ENCODE measurements at regions not wholly inside any gene's neighbourhood (a gene's known extent, or its start where the extent isn't known, plus 50 kb on each side); places are given as distances from the start of the nearest gene placed in this dataset.
"Not testable (repeated sequence)": the region's sequence is repeated elsewhere in the genome, so short reads cannot be mapped to it uniquely, and the experiment has no call there.

GRCh38 chr6:44740566-44741120 is 353.1 kb downstream of the CDC5L start:
- no peak for DNase-seq (ENCODE audit: low read depth)
- TF ChIP-seq CTCF (IDR thresholded peaks at IDR 0.05; ENCODE audit: insufficient read depth, low read length) = no peak
- no peak overlapping the region for H3K4me3 ChIP-seq (ENCODE audit: low read depth, low read length)

GRCh38 chr6:44742201-44742600 is 354.7 kb downstream of the CDC5L start:
- no peak overlapping the region for H3K4me3 ChIP-seq (ENCODE audit: low read depth, low read length)
- no peak for TF ChIP-seq CTCF (IDR thresholded peaks at IDR 0.05; ENCODE audit: insufficient read depth, low read length)
- no peak for DNase-seq (ENCODE audit: low read depth)

DNA sequence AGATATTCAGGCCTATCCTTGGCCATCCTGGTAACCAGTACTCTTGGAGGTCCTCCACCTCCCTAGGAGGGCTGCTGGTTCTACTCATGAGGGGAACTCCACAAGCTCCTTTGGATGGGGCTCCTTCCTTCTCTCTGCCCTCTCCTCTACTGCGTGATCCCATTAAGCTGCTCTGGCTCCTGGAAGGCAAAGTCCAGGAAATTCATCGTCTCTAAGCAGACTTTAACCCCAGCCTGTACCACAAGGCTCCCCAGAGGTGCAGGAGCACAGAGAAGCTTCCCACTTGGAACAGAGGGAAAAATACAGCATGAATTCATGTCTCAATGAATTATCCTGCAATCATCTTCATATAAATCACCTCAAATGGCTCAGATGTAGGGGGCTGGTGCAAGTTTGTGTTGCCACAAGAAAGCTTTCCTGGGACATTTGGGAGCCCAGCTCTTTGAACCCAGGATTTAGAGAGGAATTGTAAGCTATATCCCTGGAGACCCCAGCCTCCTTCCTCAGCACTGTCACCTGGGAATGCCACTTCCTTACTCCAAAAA is 355.4 kb downstream of the CDC5L start:
- H3K4me3 ChIP-seq (ENCODE audit: low read depth, low read length) = no peak overlapping the region
- DNase-seq (ENCODE audit: low read depth) = no peak
- no peak for TF ChIP-seq CTCF (IDR thresholded peaks at IDR 0.05; ENCODE audit: insufficient read depth, low read length)

GRCh38 chr6:44760116-44760515 is 372.6 kb downstream of the CDC5L start:
- DNase-seq (ENCODE audit: low read depth) = not testable (repeated sequence)

GRCh38 chr6:44761046-44761445 is 373.5 kb downstream of the CDC5L start:
- no peak overlapping the region for H3K4me3 ChIP-seq (ENCODE audit: low read depth, low read length)
- no peak for DNase-seq (ENCODE audit: low read depth)
- TF ChIP-seq CTCF (IDR thresholded peaks at IDR 0.05; ENCODE audit: insufficient read depth, low read length) = no peak

More at GRCh38 chr6:44760116-44760515, 372.6 kb downstream of the CDC5L start:
- not testable (repeated sequence) for H3K4me3 ChIP-seq (ENCODE audit: low read depth, low read length)

- no peak for TF ChIP-seq CTCF (IDR thresholded peaks at IDR 0.05; ENCODE audit: insufficient read depth, low read length)
- no peak overlapping the region for H3K4me3 ChIP-seq (ENCODE audit: low read depth, low read length)
- no peak for DNase-seq (ENCODE audit: low read depth)
Measured at GRCh38 chr6:44762496-44762895, 375.0 kb downstream of the CDC5L start.

DNA sequence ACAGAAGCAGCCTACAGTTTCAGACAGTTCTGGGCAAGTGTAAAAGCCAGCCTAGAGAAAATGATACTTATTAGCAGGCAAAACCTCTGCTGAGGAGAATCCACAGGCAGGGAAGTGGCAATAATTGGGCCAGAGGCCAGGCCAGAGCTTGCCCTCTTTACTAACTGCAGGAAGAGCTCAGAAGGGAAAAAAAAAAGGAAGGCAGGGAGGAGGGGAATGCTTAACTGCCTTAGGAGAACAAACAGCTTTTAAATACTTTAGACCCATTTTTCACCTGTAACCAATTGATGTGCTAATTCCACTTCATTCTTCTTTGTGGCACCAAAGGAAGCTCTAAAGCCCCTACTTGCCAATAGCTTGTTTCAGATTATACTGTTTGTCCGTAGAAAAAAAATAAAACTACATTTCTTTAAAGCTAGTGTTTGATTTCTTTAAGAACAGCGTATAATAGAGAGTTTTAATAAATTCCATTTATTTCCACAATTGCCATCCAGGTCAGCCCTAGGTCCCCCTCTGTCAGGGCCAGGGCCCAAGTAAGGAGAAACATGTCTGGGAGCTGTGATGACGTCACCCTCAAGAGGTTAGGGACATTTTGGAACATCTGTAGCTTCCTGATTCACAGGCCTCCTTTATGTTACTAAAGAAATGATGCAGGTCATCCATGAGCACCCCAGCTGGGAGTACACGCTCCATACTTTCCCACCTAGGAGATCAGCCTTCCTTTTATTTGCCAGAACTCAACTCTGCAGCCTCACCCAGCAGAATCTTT is 384.3 kb downstream of the CDC5L start:
- no peak for DNase-seq (ENCODE audit: low read depth)
- no peak overlapping the region for H3K4me3 ChIP-seq (ENCODE audit: low read depth, low read length)
- TF ChIP-seq CTCF (IDR thresholded peaks at IDR 0.05; ENCODE audit: insufficient read depth, low read length) = no peak
